ENCODE measurements at regions not wholly inside any gene's neighbourhood (a gene's known extent, or its start where the extent isn't known, plus 50 kb on each side); places are given as distances from the start of the nearest gene placed in this dataset.
A peak's percentile ranks its signal among the peaks of the same experiment; 100 is the strongest.

- no peak for DNase-seq (ENCODE audit: low spot score)
These were observed 91.3 kb upstream of the GPR45 start for GRCh38 chr2:105150231-105150630.

GRCh38 chr2:105154119-105154818 lies 87.3 kb upstream of the GPR45 start:
- DNase-seq (ENCODE audit: low spot score): no peak

- DNase-seq (ENCODE audit: low spot score): no peak
These were observed 85.4 kb upstream of the GPR45 start for GRCh38 chr2:105156166-105156565.

- no peak for DNase-seq (ENCODE audit: low spot score)
These were observed 83.5 kb upstream of the GPR45 start for GRCh38 chr2:105158002-105158401.

- DNase-seq (ENCODE audit: low spot score): no peak
These were observed 74.9 kb upstream of the GPR45 start for GRCh38 chr2:105166688-105167087.

GRCh38 chr2:105168543-105168942 lies 73.0 kb upstream of the GPR45 start:
- no peak for DNase-seq (ENCODE audit: low spot score)

GRCh38 chr2:105175231-105175630 lies 66.3 kb upstream of the GPR45 start:
- DNase-seq (ENCODE audit: low spot score): no peak

GRCh38 chr2:105176429-105176828 lies 65.1 kb upstream of the GPR45 start:
- DNase-seq (ENCODE audit: low spot score): peak; percentile 28

- DNase-seq (ENCODE audit: low spot score): no peak
These were observed 64.5 kb upstream of the GPR45 start for GRCh38 chr2:105177008-105177407.

GRCh38 chr2:105177536-105178254 lies 63.8 kb upstream of the GPR45 start:
- DNase-seq (ENCODE audit: low spot score): no peak

GRCh38 chr2:105179469-105180372 lies 61.8 kb upstream of the GPR45 start:
- DNase-seq (ENCODE audit: low spot score): peak; percentile 78

- DNase-seq (ENCODE audit: low spot score): no peak
These were observed 61.0 kb upstream of the GPR45 start for GRCh38 chr2:105180491-105180972.

GRCh38 chr2:105181282-105181681 lies 60.3 kb upstream of the GPR45 start:
- no peak for DNase-seq (ENCODE audit: low spot score)

GRCh38 chr2:105183555-105184323 lies 57.8 kb upstream of the GPR45 start:
- no peak for DNase-seq (ENCODE audit: low spot score)

GRCh38 chr2:105184420-105184819 lies 57.1 kb upstream of the GPR45 start:
- DNase-seq (ENCODE audit: low spot score): no peak

- no peak for DNase-seq (ENCODE audit: low spot score)
These were observed 54.5 kb upstream of the GPR45 start for GRCh38 chr2:105186967-105187498.

GRCh38 chr2:105187531-105187930 lies 54.0 kb upstream of the GPR45 start:
- DNase-seq (ENCODE audit: low spot score): no peak

GRCh38 chr2:105188343-105188742 lies 53.2 kb upstream of the GPR45 start:
- DNase-seq (ENCODE audit: low spot score): no peak

Measured in LoVo (cell line).